BE2C (cell line): ENCODE measurements at regions not wholly inside any gene's neighbourhood (a gene's known extent, or its start where the extent isn't known, plus 50 kb on each side); places are given as distances from the start of the nearest gene placed in this dataset.

Source experiments
- DNase-seq: peaks from one replicate; pipeline ENCODE4 v3.0.0-alpha.2; 2020
- H3K27me3 ChIP-seq: fragments of 250-450 bp; sonication (Bioruptor Pico); 2 replicates; pipeline ENCODE4 v1.5.1; 2020; ENCODE audit warnings: mild to moderate bottlenecking
- H3K36me3 ChIP-seq: fragments of 250-450 bp; sonication (Bioruptor Pico); 2 replicates; pipeline ENCODE4 v1.5.1; 2020; ENCODE audit warnings: mild to moderate bottlenecking
- H3K4me1 ChIP-seq: fragments of 250-450 bp; sonication (Bioruptor Pico); 2 replicates; pipeline ENCODE4 v1.5.1; 2020
- H3K4me3 ChIP-seq: 2 replicates; pipeline ENCODE4 v1.5.1; 2011; ENCODE audit warnings: low read depth, low read length
- H3K9me3 ChIP-seq: fragments of 250-450 bp; sonication (Bioruptor Pico); 2 replicates; pipeline ENCODE4 v1.5.1; 2020
- TF ChIP-seq, protein P1 (sequence below): IDR thresholded peaks from 2 replicates; pipeline ENCODE4 v1.5.1; 2012; ENCODE audit warnings: mild to moderate bottlenecking, low read depth, low read length

DNA sequence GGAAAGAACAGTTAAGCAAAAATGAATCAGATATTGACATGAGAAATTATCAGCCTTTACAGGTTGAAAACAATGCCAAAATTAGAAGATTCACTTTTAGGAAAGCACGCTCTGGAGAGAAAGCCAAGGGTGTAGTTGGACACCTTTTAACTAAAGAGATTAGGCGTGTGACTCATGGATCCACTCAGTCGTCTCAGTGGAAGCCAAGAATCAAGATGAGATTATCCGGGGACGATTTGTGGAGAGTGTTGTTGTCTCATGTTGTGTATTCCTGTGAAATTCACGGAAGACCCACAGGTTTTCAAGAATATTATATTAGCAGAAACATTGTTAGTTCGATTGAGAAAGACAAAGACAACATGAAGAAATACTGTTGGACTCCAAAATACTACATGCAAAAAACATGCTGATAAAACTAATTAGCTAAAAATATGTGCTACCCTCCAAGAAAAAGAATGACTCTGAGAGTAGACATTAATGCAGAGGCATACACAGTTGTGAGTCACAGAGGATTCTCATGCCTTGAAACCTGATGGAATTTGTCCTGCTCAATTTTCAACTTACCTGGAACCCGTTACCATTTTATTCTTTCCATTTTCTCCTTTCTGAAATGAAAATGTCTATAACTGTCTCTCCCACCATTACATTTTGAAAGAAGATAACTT lies 192.1 kb upstream of the RND3 start:
- Histone ChIP-seq H3K27me3 (no peaks in the 10 kb centered on the region), H3K36me3 (no peaks in the 10 kb centered on the region), H3K4me3 (no peak overlapping the region), H3K9me3 (no peaks in the 10 kb centered on the region), H3K4me1 (no peaks in the 10 kb centered on the region)
- DNase-seq = no peak
- TF ChIP-seq, protein P1, sequence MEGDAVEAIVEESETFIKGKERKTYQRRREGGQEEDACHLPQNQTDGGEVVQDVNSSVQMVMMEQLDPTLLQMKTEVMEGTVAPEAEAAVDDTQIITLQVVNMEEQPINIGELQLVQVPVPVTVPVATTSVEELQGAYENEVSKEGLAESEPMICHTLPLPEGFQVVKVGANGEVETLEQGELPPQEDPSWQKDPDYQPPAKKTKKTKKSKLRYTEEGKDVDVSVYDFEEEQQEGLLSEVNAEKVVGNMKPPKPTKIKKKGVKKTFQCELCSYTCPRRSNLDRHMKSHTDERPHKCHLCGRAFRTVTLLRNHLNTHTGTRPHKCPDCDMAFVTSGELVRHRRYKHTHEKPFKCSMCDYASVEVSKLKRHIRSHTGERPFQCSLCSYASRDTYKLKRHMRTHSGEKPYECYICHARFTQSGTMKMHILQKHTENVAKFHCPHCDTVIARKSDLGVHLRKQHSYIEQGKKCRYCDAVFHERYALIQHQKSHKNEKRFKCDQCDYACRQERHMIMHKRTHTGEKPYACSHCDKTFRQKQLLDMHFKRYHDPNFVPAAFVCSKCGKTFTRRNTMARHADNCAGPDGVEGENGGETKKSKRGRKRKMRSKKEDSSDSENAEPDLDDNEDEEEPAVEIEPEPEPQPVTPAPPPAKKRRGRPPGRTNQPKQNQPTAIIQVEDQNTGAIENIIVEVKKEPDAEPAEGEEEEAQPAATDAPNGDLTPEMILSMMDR = no peak

DNA sequence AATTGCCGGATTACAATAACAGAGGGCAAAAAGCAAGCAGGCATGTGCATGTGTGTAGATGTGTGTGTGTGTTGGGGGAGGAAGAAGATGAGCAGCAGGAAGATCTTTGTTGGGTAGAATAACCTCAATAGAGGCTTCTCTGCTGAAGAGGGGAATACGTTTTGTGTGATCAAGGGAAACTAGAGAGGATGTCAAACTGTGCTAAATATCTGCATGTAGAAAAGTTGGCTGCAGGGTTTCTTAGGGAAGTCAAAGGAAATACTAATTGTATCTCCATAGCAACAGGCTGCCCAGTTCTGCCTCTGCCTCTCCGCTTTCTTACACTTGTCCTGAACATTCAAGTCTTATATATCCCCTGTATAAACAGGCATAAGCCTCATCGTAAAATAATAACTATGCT lies 190.1 kb upstream of the RND3 start:
- no peak for DNase-seq

DNA sequence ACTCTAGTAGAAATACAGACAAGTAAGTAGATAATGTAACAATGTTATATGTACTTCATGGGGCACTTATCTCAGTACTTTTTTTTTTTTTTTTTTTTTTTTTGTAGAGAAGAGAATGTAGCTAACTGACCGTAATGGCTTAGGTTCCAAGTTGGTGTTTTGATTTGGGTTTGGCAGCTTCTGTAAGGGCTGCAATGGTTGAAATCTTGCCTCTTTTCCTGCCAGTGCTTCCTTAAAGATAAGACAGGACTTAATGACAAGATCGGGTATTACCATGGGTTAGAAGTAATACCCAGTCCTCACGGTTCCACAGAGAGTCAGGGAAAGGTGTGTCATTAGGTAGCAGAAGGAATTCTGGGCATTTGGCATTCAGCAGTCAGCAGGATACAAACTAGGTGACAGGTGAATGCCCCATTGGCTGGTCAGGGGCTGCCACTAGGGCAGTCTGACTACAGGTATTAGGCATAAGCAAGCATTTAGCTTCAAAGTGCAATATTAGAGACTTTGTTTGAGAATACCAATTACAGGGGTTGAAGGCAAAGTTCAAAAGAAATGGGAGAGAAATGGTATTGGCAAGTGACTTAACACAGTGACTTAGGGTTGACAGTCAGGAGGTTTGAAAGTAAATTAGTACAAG lies 189.4 kb upstream of the RND3 start:
- TF ChIP-seq, protein P1 = no peak
- H3K4me1 ChIP-seq = no peaks in the 10 kb centered on the region
- no peaks in the 10 kb centered on the region for H3K27me3 ChIP-seq
- no peaks in the 10 kb centered on the region for H3K36me3 ChIP-seq
- no peaks in the 10 kb centered on the region for H3K9me3 ChIP-seq
- DNase-seq = no peak
- H3K4me3 ChIP-seq = no peak overlapping the region

More for the DNA sequence above, 190.1 kb upstream of the RND3 start:
- Histone ChIP-seq H3K27me3 (no peaks in the 10 kb centered on the region), H3K4me1 (no peaks in the 10 kb centered on the region), H3K4me3 (no peak overlapping the region), H3K36me3 (no peaks in the 10 kb centered on the region), H3K9me3 (no peaks in the 10 kb centered on the region)
- TF ChIP-seq, protein P1 = no peak

DNA sequence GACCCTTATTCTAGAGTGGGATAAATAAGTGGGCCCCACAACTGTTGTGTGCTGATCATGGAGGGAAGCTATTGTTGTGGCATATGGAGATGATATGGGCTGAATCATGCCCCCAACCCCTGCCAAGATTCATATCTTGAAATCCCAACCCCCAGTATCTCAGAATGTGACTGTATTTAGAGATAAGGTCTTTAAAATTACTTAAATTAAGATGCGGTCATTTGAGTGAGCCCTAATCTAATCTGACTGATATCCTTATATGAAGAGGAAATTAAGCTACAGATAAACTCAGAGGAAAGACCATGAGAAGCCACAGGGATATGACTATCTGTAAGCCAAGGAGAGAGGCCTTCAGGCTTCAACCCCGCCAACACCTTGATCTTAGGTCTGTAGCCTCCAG lies 188.3 kb upstream of the RND3 start:
- TF ChIP-seq, protein P1 = no peak
- no peaks in the 10 kb centered on the region for H3K4me1 ChIP-seq
- H3K4me3 ChIP-seq = no peak overlapping the region
- H3K9me3 ChIP-seq = no peaks in the 10 kb centered on the region
- no peaks in the 10 kb centered on the region for H3K36me3 ChIP-seq
- DNase-seq = peak; percentile 8
- H3K27me3 ChIP-seq = no peaks in the 10 kb centered on the region

DNA sequence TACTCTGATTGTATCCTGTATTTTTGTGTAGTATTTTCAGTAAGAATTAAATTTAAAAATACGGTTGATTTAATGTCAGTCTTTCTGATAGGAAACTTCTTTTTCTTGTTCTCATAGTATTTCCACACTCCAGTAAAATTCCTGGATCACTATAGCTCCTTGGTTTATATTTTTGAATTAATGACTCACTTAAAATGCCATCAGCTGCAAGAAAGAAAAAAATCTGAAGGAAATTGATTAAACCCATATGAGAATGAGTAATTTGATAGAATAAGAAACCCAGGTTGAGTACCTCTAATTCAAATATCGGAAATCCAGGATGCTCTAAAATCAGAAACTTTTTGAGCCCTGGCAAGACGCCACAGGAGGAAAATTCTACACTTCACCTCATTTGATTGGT lies 186.8 kb upstream of the RND3 start:
- Histone ChIP-seq H3K36me3 (no peaks in the 10 kb centered on the region), H3K27me3 (no peaks in the 10 kb centered on the region), H3K9me3 (no peaks in the 10 kb centered on the region), H3K4me3 (no peak overlapping the region), H3K4me1 (no peaks in the 10 kb centered on the region)
- DNase-seq = no peak
- TF ChIP-seq, protein P1 = no peak

DNA sequence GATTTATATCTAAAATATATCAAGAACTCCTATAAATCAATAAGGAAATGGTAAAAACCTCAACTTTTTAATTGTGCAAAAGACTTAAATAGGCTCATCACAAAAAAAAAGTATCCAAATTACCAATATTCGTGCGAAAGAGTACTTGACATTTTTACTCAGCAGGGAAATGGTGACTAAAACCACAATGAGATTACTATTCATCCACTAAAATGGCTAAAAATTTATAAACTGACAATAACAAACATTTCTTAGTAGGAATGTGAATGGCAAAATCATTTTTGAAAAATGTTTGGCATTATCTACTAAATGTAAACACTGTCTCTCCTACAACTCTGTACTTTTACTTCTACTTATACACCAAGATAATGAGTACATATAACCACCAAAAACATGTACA lies 184.8 kb upstream of the RND3 start:
- no peak for DNase-seq

More for the DNA sequence above, 184.8 kb upstream of the RND3 start:
- Histone ChIP-seq H3K27me3 (no peaks in the 10 kb centered on the region), H3K36me3 (no peaks in the 10 kb centered on the region), H3K4me3 (no peak overlapping the region), H3K9me3 (no peaks in the 10 kb centered on the region), H3K4me1 (no peaks in the 10 kb centered on the region)
- TF ChIP-seq, protein P1 = no peak
